HG02678 (cell line): ENCODE measurements at regions not wholly inside any gene's neighbourhood (a gene's known extent, or its start where the extent isn't known, plus 50 kb on each side); places are given as distances from the start of the nearest gene placed in this dataset.

ENCODE experiments used
- ATAC-seq: cut with Tn5 transposase; IDR thresholded peaks from one replicate; pipeline ENCODE4 v1.9.1; 2021; ENCODE audit warnings: mild to moderate bottlenecking, moderate library complexity; ENCODE audit not compliant: unreplicated experiment

DNA sequence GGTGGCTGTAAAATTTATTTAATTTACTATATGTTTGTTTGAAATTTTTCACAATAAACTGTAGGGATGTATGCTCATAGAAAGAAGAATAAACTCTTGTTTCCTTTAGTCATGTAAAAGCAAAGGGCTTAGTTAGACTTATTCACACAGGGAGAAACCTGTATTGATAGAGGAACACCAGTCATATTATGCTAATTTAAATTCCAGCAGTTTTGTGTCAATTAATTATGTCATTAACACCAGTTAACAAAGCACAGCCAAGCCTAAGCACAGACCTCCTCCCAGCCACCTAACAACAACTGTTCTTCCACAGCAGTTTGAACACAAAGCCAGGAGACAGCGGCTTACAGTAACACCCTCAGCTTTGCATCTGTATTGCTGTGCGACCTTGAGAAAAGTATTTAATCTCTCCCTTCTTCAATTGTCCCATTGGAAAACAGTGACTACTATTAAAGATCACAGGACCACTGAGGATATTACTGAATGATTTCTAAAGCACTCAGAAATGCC, 260.8 kb upstream of the RRP15 start:
- no peak for ATAC-seq

- no peak for ATAC-seq
Measured at GRCh38 chr1:218025454-218025853, 259.6 kb upstream of the RRP15 start.

- no peak for ATAC-seq
Measured at GRCh38 chr1:218027152-218027551, 257.9 kb upstream of the RRP15 start.

DNA sequence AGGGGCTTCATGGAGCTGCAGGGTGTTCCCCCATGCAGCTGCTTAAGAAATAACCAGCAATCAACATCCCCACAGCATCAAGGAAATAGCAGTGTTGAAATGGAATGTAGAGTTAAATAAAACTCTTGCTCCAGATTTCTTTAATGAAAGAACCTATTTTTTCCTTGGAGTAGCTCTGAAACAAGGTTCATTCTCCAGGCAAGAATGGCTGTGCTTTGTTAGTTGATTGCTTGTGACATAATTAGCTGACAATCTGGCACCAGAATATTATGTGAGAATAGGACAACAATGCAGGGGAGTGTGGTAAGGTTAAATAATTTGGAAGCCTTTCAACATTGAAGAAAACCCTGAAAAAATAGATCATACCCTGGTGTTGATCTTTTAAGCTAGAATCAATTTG, 254.2 kb upstream of the RRP15 start:
- ATAC-seq: no peak

DNA sequence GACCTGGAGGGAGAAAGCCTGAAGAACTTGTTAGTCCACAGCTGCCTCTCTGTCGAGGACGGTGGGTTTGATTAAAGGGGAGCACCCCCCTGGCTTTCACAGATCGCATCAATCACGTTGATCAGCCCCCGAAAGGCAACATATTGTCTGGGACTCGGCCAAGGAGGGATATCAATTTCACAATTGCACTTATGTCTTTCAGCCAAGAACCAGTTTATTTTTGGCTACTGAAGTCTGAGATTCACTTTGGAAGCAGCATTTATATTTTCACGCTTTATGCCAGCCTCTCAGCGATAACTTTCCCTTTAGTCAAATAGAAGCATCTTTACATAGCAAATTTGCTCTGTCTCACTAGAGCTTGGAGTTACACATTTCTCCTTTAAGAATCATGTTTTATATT, 253.2 kb upstream of the RRP15 start:
- ATAC-seq: no peak

DNA sequence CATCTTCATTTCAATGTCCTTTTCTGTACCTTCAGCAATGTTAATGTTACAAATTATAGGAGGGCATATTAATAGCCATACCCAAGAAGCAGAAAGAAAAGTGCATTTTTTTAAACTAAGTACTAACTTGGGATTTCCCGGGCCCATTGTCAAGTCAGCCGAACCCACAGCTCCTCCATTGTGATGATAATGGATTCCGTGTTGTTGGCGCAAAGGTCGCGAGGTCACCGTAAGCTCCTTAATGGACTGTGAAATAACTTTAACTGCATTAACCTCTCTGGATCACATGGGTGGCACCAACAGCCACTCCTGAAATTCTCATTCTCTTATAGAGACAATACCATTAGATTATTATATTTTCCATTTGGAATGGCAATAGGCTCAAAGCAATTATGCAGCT, 250.6 kb upstream of the RRP15 start:
- ATAC-seq: no peak

- no peak for ATAC-seq
Measured at GRCh38 chr1:218048828-218049420, 236.2 kb upstream of the RRP15 start.

DNA sequence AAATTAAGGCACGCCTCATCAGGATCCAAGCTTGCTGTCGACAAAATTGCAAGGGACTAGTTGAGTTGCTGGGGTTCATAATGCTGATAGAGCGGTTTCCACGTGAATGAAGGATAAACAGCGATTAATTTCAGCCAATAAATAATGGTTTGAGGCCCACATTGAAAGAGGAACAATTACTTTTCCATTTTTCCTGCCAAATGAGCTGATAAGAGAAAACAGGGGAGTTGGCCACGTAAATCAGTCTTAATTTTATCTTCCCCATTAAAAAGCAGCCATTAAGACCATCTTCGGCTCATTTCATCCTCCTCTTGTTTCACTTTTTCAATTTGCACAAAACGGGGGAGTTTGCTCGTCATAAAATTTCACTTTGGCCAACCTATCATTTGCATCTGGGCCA, 235.5 kb upstream of the RRP15 start:
- ATAC-seq: no peak

DNA sequence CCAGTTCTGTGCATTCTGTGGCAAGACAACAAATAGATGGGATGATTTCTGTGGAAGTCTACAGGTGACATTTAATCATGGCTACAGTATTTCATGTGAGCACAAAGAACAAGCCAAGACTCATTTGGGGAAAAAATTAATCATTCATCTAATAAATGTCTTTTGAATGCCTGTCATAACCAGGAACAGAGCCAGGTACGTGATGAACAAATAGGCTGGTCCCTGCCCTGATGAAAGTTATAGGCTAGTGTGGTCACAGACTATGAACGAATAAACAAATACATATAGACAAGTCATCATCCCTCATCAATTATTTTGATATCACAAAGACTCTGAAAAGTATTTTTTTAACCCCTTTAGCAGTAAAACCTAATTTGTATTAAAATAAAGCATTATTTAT, 226.4 kb upstream of the RRP15 start:
- no peak for ATAC-seq

- no peak for ATAC-seq
Measured at GRCh38 chr1:218064426-218064825, 220.7 kb upstream of the RRP15 start.

DNA sequence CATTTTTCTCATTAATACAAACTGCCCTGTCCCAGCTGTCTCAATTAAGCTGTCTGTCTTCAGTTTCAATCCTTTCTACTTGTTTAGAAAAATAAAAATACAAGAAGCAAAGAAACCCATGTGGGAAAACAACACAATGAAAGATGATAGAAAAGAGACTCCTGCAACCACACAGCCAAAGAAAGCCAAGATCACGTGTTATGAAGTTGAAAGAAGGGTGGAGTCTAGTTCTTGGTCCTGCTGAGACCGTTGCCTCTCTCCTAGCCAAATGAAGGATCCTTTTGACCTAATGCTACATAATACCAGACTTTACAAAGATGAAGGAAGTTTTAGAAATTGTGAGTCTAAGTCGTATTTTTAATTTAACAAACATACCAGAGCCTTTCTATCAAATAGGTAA, 218.8 kb upstream of the RRP15 start:
- no peak for ATAC-seq

GRCh38 chr1:218068241-218068640, 216.9 kb upstream of the RRP15 start:
- ATAC-seq: no peak

DNA sequence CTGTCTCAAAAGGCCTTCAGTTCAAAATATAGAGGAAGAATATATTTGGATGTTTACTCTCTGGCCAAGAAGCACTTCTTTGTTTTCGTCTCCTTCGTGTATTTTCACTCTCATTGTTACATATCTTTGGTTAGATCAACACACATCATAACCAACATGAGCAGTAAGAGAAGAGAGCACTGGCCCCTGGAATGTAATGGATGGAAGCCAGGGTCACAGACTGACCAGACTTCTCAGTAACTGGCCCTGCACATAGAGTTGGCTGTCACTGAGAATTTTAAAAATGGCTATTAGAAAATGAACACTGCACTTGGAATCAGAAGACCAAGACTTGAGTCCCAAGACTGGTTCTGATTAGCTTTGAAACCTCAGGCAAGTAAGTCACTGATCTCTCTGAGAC, 215.9 kb upstream of the RRP15 start:
- ATAC-seq: no peak

DNA sequence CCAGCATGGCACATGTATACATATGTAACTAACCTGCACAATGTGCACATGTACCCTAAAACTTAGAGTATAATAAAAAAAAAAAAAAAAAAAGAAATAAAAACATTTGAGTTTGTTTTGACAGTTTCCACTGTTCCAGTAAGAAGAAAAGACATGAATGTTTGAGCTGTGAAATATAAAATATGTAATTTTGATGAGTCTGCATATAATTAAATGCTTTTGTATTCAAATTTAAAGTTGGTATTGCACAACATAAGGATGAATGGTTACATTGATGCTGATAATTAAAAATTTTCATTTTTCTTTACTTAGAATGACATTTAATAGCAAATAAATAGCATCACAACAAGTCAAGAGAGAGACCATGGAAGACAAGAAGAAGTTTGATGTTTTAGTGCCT, 212.0 kb upstream of the RRP15 start:
- no peak for ATAC-seq

DNA sequence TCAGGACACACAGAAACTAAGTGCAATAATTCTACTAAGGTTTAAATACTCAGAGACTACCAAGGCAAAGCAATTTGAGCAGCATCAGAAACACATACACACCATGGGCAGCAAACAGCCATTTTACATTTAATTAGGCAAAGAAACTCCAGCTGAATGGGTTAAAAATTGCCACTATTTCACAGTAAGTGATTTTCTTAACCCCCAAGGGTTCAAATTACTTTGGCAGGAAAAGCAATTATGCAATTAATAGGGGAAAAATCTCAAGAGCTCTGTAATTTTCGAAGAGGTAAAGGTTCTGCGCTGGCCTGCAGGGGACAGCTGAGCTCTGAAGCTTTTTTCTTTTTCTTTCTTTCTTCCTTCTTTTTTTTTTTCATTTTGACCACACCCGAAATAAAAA, 206.2 kb upstream of the RRP15 start:
- no peak for ATAC-seq

GRCh38 chr1:218079347-218079746, 205.7 kb upstream of the RRP15 start:
- no peak for ATAC-seq

- ATAC-seq: no peak
Measured at GRCh38 chr1:218079820-218080219, 205.3 kb upstream of the RRP15 start.

DNA sequence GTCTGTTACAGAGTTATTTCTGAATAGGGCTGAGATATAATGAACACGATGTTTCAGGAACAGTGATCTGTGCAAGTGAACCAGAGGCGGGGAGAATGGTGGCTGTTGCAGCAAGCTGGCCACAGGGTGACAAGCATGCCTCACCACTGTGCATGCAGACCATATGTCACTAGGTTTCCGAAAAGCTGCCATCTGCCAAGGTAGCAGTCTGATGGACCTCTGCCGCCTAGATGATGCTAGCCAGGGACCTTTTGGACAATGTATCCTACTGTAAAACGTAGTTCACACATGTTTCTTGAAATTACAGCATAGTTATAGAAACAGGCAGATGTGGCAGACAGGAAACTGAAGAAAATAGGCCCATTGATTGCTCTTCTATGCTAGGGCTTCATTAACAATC, 204.2 kb upstream of the RRP15 start:
- ATAC-seq: no peak

- ATAC-seq: no peak
Measured at GRCh38 chr1:218081358-218081757, 203.7 kb upstream of the RRP15 start.

DNA sequence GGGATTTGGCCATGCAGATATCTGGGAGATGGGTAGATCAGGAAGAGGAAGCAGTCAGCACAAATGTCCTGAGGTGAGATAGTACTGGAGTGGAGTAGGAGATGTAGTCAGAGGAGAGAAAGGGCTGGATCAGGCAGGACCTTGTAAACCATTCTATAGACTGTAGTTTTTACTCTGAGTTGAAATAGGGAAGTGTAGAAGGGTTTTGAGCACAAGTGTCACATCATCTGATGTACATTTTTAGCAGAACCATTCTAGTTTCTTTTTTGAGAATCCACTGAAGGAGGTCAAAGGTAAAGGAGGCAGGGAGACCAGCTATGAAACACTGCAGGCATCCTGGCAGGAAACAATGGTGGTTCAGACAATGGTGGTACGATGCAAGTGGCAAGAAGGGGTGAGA, 194.6 kb upstream of the RRP15 start:
- no peak for ATAC-seq

DNA sequence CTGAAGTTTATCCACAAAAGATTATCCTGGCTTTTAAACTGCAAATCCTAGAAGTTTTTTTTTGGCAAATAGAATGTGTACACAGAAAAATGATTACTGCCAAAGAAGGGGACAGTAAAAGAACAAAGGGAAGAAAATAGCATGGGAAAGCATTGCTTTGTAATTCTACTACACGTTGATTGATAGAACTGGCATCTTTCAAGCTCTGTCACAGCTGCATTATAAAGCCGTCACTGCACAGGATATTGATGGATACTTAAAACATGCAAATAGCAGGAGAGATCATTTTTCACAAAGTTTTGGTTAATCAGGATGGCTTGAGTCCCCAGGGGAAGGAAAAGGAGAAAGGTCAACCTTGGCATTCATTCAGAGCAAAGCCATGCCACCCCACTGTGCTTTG, 183.7 kb upstream of the RRP15 start:
- ATAC-seq: no peak

DNA sequence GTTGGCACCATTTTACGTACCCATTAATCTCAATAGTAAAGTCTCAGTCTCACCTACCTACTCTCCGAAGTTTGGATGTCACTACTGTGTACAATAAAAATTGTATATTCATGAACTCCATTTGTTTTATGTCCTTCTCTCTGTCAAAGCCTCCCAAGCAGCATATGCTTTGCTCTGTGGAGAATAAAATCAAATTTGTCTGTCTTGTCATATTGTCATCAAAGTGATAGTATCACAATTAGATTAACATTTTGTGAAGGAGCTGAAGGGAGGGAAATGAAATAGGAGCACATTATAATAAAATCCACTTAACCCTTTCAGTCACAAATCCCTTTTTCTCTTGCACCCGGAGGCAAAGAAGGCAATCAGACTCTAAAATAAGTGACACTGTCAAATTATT, 177.1 kb upstream of the RRP15 start:
- ATAC-seq: no peak

- no peak for ATAC-seq
Measured at GRCh38 chr1:218112862-218113261, 172.2 kb upstream of the RRP15 start.
